Inflammatory macrophage treated with lipopolysaccharide for 4 hours (primary cell): ENCODE measurements at regions not wholly inside any gene's neighbourhood (a gene's known extent, or its start where the extent isn't known, plus 50 kb on each side); places are given as distances from the start of the nearest gene placed in this dataset.
A peak's percentile ranks its signal among the peaks of the same experiment; 100 is the strongest.
"Not testable (repeated sequence)": the region's sequence is repeated elsewhere in the genome, so short reads cannot be mapped to it uniquely, and the experiment has no call there.

Experiments
- DNase-seq: peaks from one replicate; pipeline ENCODE4 v3.0.0-alpha.2; 2020

DNA sequence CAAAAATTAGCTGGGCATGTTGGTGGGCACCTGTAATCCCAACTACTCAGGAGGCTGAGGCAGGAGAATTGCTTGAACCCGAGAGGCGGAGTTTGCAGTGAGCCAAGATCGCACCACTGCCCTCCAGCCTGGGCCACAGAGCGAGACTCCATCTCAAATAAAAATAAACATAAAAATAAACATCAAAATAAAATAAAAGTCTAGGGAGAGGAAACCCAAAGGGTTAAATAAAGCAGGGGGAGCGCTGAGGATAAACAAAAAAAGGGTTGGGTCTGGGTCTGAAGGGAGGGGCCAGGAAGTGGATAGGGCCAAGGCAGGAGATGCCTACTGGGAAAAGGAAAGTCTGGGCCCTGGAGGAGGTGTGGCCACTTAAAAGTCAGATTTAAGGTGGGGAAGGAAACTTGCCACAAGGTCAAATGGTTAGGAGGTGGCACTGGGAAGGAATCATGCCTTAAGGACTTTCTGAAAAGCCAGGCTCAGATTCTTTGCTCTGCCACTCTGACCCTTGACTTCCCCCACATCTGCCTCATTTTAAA lies 150.0 kb downstream of the ADSS2 start:
- peak; percentile 10 for DNase-seq

GRCh38 chr1:244302876-244303609 lies 148.7 kb downstream of the ADSS2 start:
- peak; percentile 49 for DNase-seq

- peak; percentile 2 for DNase-seq
Observed at GRCh38 chr1:244303610-244303969, 148.1 kb downstream of the ADSS2 start.

DNA sequence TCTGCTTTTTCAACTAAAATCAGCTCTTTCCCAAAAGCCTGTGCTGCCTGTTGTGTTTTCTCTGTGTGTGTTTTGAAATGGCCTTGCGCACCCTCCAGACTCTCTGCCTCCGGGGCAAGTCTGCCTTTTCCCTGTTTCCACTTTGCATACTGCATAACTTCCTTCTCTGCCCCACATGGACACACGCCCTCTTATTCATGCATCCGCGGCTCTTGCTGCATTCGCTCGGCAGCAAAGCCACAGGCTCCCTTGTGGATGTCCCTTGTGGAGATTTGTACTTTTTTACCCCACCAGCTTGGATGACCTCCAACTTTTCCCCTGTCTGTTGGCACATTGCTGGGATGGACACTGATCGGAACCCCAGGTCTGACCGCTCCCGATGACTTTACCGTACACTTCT lies 147.6 kb downstream of the ADSS2 start:
- DNase-seq: peak; percentile 90

- DNase-seq: peak; percentile 57
Observed at GRCh38 chr1:244304656-244305055, 147.1 kb downstream of the ADSS2 start.

DNA sequence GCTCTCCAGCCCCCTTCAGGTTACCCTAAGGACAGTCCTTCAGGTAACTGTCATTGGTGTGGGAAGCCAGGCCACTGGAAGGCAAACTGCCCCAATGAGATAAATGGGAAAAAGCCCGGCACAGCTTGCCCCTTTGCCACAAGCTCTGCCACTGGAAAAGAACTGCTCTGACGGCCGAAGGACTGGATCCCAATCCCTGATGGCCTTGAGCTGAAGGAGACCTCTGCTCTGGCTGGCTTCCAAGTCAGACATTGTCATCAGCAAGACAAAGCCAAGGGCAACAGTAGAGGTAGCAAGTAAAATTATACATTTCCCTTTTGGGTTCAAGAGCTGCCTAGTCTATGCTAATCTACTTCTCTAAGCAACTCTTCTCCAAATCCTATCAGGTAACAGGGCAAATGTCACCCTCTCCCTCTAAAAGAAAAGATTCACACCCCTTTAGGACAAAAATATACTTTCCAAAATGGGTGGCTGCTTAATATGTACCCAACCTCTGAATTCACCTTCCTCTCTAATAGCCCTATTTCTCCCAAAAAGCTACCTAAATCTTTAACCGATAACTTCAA lies 145.8 kb downstream of the ADSS2 start:
- no peak for DNase-seq

DNA sequence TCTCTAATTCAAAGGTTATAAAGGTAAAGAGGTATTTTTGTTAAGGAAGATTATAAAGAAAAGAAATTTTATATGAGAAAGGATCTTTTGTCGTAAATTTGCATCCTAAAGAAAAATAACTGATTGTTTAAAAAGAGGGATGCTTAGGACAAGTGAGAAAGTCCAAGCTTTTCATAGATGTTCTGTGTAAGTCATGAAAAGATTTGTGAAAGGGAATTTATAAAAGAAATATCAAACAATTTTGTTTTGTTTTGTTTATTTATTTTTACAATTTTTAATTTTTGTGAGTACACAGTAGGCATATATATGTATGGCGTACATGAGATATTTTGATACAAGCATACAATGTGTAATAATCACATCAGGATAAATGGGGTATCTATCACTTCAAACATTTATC lies 145.2 kb downstream of the ADSS2 start:
- no peak for DNase-seq

GRCh38 chr1:244309191-244309590 lies 142.5 kb downstream of the ADSS2 start:
- not testable (repeated sequence) for DNase-seq

- DNase-seq: no peak
Observed at GRCh38 chr1:244311784-244312532, 139.8 kb downstream of the ADSS2 start.

GRCh38 chr1:244313346-244313745 lies 138.4 kb downstream of the ADSS2 start:
- no peak for DNase-seq

- no peak for DNase-seq
Observed at GRCh38 chr1:244314921-244315559, 136.7 kb downstream of the ADSS2 start.

GRCh38 chr1:244315996-244316395 lies 135.7 kb downstream of the ADSS2 start:
- no peak for DNase-seq

DNA sequence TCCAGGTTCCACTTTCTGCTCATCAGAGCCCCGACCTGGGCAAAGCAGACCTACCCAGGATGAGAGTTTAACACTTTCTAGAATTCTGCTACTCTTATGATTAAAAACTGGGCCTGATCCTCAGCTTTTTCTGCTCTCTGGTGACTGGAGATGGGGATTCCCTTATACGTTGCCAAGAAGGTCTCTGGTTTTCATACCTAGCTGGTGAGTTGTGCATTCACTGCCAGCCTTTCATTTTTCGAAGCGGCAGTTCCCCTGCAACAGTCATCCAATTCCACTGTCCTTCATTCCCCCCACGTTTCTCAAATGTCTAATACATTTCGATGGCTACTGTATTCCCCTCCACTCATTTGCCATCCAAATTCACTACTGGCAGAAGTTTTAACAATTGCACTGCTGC lies 135.3 kb downstream of the ADSS2 start:
- no peak for DNase-seq

GRCh38 chr1:244316986-244317655 lies 134.6 kb downstream of the ADSS2 start:
- no peak for DNase-seq

- DNase-seq: no peak
Observed at GRCh38 chr1:244318078-244318477, 133.6 kb downstream of the ADSS2 start.

DNA sequence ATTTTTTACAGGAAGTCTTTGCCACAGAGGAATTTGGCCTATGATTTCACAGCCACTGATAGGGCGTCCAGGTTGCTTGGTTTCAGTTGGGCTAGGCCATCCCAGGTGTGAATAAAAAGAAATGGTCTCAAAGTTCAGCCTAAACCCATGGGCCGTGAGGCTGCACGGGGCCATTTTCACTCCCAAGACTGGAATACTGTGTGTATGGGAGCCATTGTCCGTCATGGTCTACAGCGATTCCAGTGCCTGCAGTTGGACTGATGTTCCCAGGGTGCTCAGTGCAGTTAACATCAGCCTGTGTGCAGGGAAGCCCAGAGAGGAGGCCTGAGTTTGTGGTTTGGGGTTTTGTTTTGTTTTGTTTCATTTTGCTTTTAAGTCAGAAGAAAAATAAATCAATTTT lies 133.2 kb downstream of the ADSS2 start:
- DNase-seq: no peak

DNA sequence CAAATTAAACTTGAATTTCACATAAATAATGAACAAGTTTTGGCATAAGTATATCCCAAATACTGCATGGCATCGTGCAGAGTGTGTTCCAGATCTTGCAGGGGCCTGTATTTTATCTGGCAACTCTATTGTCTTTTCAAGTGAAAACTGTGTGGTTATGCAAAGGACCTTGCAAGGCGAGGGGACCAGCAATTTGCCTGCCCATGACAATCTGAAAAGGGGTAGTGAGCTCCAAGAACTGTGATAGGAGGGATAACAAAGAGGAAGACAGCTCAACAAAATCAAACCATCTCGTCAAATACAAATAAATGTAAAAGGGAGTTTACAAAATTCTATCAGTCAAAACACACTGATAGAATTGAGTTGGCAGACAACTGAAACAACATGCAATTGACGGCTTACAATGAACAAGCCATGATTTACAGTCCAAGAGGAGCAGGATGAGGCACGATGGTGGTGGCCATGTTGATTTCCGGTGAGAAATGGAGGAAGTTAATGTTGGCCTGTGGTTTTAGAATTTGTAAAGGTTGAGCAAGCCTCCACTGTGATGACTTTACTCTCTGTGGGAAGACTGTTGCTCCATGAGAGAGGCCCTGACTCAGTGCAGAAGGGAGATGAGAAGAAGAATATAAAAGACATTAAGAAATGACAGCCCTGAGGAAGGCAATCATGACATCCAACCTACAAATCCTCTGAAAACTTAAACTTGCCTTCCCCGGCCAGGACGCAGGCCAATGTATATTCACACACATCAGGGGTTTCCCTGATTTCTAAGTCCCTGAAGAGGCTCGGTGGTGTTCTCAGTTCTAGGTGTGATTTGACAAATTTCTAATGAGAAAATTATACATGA lies 132.2 kb downstream of the ADSS2 start:
- peak; percentile 96 for DNase-seq

DNA sequence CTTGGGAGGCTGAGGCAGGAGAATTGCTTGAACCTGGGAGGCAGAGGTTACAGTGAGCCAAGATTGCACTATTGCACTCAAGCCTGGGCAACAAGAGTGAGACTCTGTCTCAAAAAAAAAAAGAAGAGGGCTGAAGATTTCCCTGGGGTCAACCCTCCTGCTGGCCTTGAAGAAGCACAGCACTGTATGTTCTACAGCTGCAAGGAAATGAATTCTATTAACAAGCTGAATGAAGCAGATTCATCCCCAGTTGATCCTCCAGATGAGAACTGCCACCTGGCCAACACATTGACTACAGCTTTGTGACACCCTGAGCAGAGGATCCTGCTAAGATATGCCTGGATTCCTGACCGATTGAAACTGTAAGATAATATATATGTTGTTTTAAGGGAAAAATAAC lies 129.5 kb downstream of the ADSS2 start:
- no peak for DNase-seq

GRCh38 chr1:244322791-244323521 lies 128.8 kb downstream of the ADSS2 start:
- peak; percentile 94 for DNase-seq

- DNase-seq: peak; percentile 16
Observed at GRCh38 chr1:244324176-244324883, 127.4 kb downstream of the ADSS2 start.
